ENCODE measurements at regions not wholly inside any gene's neighbourhood (a gene's known extent, or its start where the extent isn't known, plus 50 kb on each side); places are given as distances from the start of the nearest gene placed in this dataset.

DNA sequence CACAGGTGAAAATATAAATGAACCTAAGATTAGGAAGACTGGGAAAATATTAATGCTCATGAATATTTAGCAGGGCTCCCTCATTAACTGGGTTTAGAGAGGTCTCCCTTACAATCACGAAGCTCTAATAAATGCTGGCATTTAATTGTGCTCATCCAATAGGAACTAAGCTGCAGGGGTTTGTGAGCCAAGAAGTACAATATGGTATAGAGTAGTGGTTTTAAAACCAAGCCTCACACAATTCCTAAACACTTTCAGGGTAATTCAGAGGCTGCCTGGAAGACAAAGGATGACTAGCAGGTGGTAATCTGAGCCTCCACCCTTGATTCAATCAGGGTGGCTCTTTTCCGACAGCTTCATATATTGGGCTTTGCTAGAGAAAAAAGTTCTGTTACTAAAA, 103.3 kb downstream of the GPAM start:
- no peaks in the 10 kb centered on the region for H3K9me2 ChIP-seq (replicated peaks; ENCODE audit: low read depth, low read length)
- H3K4me3 ChIP-seq (ENCODE audit: low read length, poor library complexity, severe bottlenecking), result no peak overlapping the region
- no peaks in the 10 kb centered on the region for H3K4me1 ChIP-seq (ENCODE audit: insufficient read depth, low read length, poor library complexity, severe bottlenecking)
- no peak overlapping the region for H3K4me2 ChIP-seq (ENCODE audit: low read depth, low read length, poor library complexity, severe bottlenecking)
- H3K9me3 ChIP-seq (ENCODE audit: insufficient read depth, low read depth, low read length), result no peaks in the 10 kb centered on the region
- no peak overlapping the region for H2AFZ ChIP-seq (ENCODE audit: low read length)
- H3K79me2 ChIP-seq (ENCODE audit: insufficient read depth, low read length), result no peaks in the 10 kb centered on the region
- H3F3A ChIP-seq (ENCODE audit: low read depth), result no peaks in the 10 kb centered on the region
- H3K27me3 ChIP-seq (ENCODE audit: insufficient read depth, low read length, poor library complexity, severe bottlenecking), result no peaks in the 10 kb centered on the region
- no peaks in the 10 kb centered on the region for H3K36me3 ChIP-seq (ENCODE audit: insufficient read depth, low read length)
- H3K9ac ChIP-seq (ENCODE audit: low read depth, low read length, poor library complexity, severe bottlenecking), result no peak overlapping the region
- H4K20me1 ChIP-seq (ENCODE audit: insufficient read depth, low read length, poor library complexity, severe bottlenecking), result no peaks in the 10 kb centered on the region
- TF ChIP-seq EZH2phosphoT487 (IDR thresholded peaks at IDR 0.05; ENCODE audit: borderline replicate concordance), result no peak

DNA sequence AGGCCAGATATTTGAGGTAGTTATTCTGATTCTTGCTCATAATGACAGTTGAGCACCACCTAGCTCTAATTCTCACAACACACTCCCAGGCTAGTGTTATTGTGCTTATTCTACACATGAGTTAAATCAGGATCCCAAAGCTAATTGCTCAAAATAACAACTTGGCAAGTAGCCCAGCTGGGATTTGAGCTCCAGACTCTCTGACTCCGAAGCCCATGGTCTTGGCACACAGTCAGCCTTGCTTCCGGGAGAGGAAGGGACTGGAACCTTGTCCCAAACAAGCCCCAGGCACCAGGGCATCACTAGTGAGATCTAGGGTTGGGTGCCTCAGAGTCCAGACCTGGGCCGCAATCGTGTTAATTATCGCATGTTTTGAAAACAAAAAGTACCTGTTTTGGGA, 101.4 kb downstream of the GPAM start:
- Histone ChIP-seq H3K79me2 (ENCODE audit: insufficient read depth, low read length) (no peaks in the 10 kb centered on the region), H3K4me1 (ENCODE audit: insufficient read depth, low read length, poor library complexity, severe bottlenecking) (no peaks in the 10 kb centered on the region), H4K20me1 (ENCODE audit: insufficient read depth, low read length, poor library complexity, severe bottlenecking) (no peaks in the 10 kb centered on the region), H3K9me3 (ENCODE audit: insufficient read depth, low read depth, low read length) (no peaks in the 10 kb centered on the region), H3K9ac (ENCODE audit: low read depth, low read length, poor library complexity, severe bottlenecking) (no peak overlapping the region), H3K36me3 (ENCODE audit: insufficient read depth, low read length) (no peaks in the 10 kb centered on the region), H3F3A (ENCODE audit: low read depth) (no peaks in the 10 kb centered on the region), H2AFZ (ENCODE audit: low read length) (no peak overlapping the region), H3K4me2 (ENCODE audit: low read depth, low read length, poor library complexity, severe bottlenecking) (no peak overlapping the region), H3K4me3 (ENCODE audit: low read length, poor library complexity, severe bottlenecking) (no peak overlapping the region), H3K9me2 (replicated peaks; ENCODE audit: low read depth, low read length) (no peaks in the 10 kb centered on the region), H3K27me3 (ENCODE audit: insufficient read depth, low read length, poor library complexity, severe bottlenecking) (no peaks in the 10 kb centered on the region)
- TF ChIP-seq, protein P1, sequence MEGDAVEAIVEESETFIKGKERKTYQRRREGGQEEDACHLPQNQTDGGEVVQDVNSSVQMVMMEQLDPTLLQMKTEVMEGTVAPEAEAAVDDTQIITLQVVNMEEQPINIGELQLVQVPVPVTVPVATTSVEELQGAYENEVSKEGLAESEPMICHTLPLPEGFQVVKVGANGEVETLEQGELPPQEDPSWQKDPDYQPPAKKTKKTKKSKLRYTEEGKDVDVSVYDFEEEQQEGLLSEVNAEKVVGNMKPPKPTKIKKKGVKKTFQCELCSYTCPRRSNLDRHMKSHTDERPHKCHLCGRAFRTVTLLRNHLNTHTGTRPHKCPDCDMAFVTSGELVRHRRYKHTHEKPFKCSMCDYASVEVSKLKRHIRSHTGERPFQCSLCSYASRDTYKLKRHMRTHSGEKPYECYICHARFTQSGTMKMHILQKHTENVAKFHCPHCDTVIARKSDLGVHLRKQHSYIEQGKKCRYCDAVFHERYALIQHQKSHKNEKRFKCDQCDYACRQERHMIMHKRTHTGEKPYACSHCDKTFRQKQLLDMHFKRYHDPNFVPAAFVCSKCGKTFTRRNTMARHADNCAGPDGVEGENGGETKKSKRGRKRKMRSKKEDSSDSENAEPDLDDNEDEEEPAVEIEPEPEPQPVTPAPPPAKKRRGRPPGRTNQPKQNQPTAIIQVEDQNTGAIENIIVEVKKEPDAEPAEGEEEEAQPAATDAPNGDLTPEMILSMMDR (conservative IDR thresholded peaks at IDR 0.05; ENCODE audit: low read length), result no peak
- no peak for TF ChIP-seq EZH2phosphoT487 (IDR thresholded peaks at IDR 0.05; ENCODE audit: borderline replicate concordance)

DNA sequence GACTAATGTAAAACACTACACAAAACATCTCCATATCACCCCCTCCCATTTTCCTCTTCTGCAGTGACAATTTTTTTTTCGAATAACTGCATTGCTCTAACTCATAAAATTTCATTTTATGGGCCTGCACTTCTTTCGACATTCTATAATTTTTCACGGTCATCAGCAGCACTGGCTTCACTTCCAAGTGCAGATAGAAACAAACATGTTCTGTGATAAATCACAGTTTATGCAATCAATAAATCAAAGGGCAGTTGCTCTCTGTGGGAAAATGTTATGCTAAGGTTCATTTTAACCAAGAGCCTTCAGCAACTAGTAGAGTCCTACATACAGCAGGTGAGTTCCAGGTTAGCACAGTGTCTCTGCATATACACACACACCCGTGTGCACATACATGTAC, 100.1 kb downstream of the GPAM start:
- no peaks in the 10 kb centered on the region for H3K9me2 ChIP-seq (replicated peaks; ENCODE audit: low read depth, low read length)
- no peaks in the 10 kb centered on the region for H3K4me1 ChIP-seq (ENCODE audit: insufficient read depth, low read length, poor library complexity, severe bottlenecking)
- no peaks in the 10 kb centered on the region for H3K9me3 ChIP-seq (ENCODE audit: insufficient read depth, low read depth, low read length)
- H3F3A ChIP-seq (ENCODE audit: low read depth), result no peaks in the 10 kb centered on the region
- no peak overlapping the region for H3K4me3 ChIP-seq (ENCODE audit: low read length, poor library complexity, severe bottlenecking)
- no peak for TF ChIP-seq EZH2phosphoT487 (IDR thresholded peaks at IDR 0.05; ENCODE audit: borderline replicate concordance)
- TF ChIP-seq, protein P1 (conservative IDR thresholded peaks at IDR 0.05; ENCODE audit: low read length), result no peak
- H3K27me3 ChIP-seq (ENCODE audit: insufficient read depth, low read length, poor library complexity, severe bottlenecking), result no peaks in the 10 kb centered on the region
- H2AFZ ChIP-seq (ENCODE audit: low read length), result no peak overlapping the region
- no peak overlapping the region for H3K9ac ChIP-seq (ENCODE audit: low read depth, low read length, poor library complexity, severe bottlenecking)
- no peaks in the 10 kb centered on the region for H4K20me1 ChIP-seq (ENCODE audit: insufficient read depth, low read length, poor library complexity, severe bottlenecking)
- H3K36me3 ChIP-seq (ENCODE audit: insufficient read depth, low read length), result no peaks in the 10 kb centered on the region
- H3K4me2 ChIP-seq (ENCODE audit: low read depth, low read length, poor library complexity, severe bottlenecking), result no peak overlapping the region
- no peaks in the 10 kb centered on the region for H3K79me2 ChIP-seq (ENCODE audit: insufficient read depth, low read length)

DNA sequence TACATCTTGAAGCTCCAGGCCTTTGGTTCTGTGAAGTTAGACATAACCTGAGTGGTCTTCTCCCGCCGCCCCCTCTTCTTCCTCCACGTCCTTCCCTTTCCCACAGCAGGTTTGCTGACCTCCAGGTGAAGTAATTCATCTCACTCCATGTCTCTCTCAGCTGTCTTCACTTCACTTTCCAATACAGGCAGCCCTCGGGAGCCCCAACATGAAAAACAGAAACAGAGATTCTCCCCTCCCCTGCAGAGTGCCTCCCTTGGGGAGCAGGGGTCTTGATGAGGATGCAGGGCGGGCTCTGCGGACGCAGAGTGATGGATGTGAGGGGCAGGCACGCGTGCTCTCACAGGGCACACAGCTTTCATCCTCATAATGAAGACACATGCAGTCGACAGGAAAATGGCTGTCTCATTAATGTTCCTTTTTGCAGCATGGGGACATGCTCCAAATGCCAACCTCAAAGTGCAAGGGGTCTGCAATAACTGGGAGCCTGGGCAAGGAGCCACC, 95.6 kb downstream of the GPAM start:
- Histone ChIP-seq H3K4me3 (ENCODE audit: low read length, poor library complexity, severe bottlenecking) (no peak overlapping the region), H3K36me3 (ENCODE audit: insufficient read depth, low read length) (no peaks in the 10 kb centered on the region), H3K4me2 (ENCODE audit: low read depth, low read length, poor library complexity, severe bottlenecking) (no peak overlapping the region), H2AFZ (ENCODE audit: low read length) (no peak overlapping the region; the same call in 1 of the 2 replicates), H4K20me1 (ENCODE audit: insufficient read depth, low read length, poor library complexity, severe bottlenecking) (no peaks in the 10 kb centered on the region), H3K4me1 (ENCODE audit: insufficient read depth, low read length, poor library complexity, severe bottlenecking) (no peaks in the 10 kb centered on the region), H3K9me2 (replicated peaks; ENCODE audit: low read depth, low read length) (no peaks in the 10 kb centered on the region), H3K79me2 (ENCODE audit: insufficient read depth, low read length) (no peaks in the 10 kb centered on the region), H3K9ac (ENCODE audit: low read depth, low read length, poor library complexity, severe bottlenecking) (no peak overlapping the region), H3F3A (ENCODE audit: low read depth) (no peaks in the 10 kb centered on the region), H3K27me3 (ENCODE audit: insufficient read depth, low read length, poor library complexity, severe bottlenecking) (no peaks in the 10 kb centered on the region), H3K9me3 (ENCODE audit: insufficient read depth, low read depth, low read length) (no peaks in the 10 kb centered on the region)
- no peak for TF ChIP-seq EZH2phosphoT487 (IDR thresholded peaks at IDR 0.05; ENCODE audit: borderline replicate concordance)
- TF ChIP-seq, protein P1 (conservative IDR thresholded peaks at IDR 0.05; ENCODE audit: low read length), result no peak

Measured in Loucy (cell line).